Neural progenitor cell (in vitro differentiated cells): ENCODE measurements at regions not wholly inside any gene's neighbourhood (a gene's known extent, or its start where the extent isn't known, plus 50 kb on each side); places are given as distances from the start of the nearest gene placed in this dataset.
"Not testable (repeated sequence)": the region's sequence is repeated elsewhere in the genome, so short reads cannot be mapped to it uniquely, and the experiment has no call there.

Source experiments
- DNase-seq: peaks from one replicate; pipeline ENCODE4 v3.0.0-alpha.2; 2016; ENCODE audit warnings: low spot score
- H2AFZ ChIP-seq: fragments of 200-600 bp; sonication (generic); replicated peaks from 2 replicates; pipeline ENCODE4 v1.6.1; 2016; ENCODE audit warnings: antibody characterized with exemption
- H3F3A ChIP-seq: fragments of 200-600 bp; sonication (generic); 2 replicates; pipeline ENCODE4 v1.6.1; 2016; ENCODE audit warnings: antibody characterized with exemption, low read depth
- H3K27ac ChIP-seq: fragments of 200-600 bp; sonication (generic); 2 replicates; pipeline ENCODE4 v1.5.1; 2016; ENCODE audit warnings: mild to moderate bottlenecking
- H3K27me3 ChIP-seq: fragments of 200-600 bp; sonication (generic); 2 replicates; pipeline ENCODE4 v1.6.1; 2016; ENCODE audit warnings: mild to moderate bottlenecking, moderate library complexity
- H3K36me3 ChIP-seq: fragments of 200-600 bp; sonication (generic); 2 replicates; pipeline ENCODE4 v1.5.1; 2016
- H3K4me1 ChIP-seq: fragments of 200-600 bp; sonication (generic); 2 replicates; pipeline ENCODE4 v1.6.1; 2016; ENCODE audit warnings: mixed run types
- H3K4me2 ChIP-seq: fragments of 200-600 bp; sonication (generic); 2 replicates; pipeline ENCODE4 v1.6.1; 2016
- H3K4me3 ChIP-seq: fragments of 200-600 bp; sonication (generic); 2 replicates; pipeline ENCODE4 v1.5.1; 2016
- H3K79me2 ChIP-seq: fragments of 200-600 bp; sonication (generic); 2 replicates; pipeline ENCODE4 v1.6.1; 2016; ENCODE audit warnings: low read depth
- H3K9ac ChIP-seq: fragments of 200-600 bp; sonication (generic); 2 replicates; pipeline ENCODE4 v1.6.1; 2016
- H3K9me3 ChIP-seq: fragments of 200-600 bp; sonication (generic); 2 replicates; pipeline ENCODE4 v1.5.1; 2016; ENCODE audit warnings: low read depth
- H4K20me1 ChIP-seq: fragments of 200-600 bp; sonication (generic); 2 replicates; pipeline ENCODE4 v1.6.1; 2016; ENCODE audit warnings: low read depth
- H3K27ac Mint-ChIP-seq: 3 replicates; pipeline ENCODE4 v1.8.0; 2021; ENCODE audit warnings: mixed read lengths
- H3K27me3 Mint-ChIP-seq: 2 replicates; pipeline ENCODE4 v1.8.0; 2022; ENCODE audit warnings: low read depth, mild to moderate bottlenecking, inconsistent platforms, moderate library complexity, mixed read lengths; ENCODE audit not compliant: insufficient read depth
- H3K36me3 Mint-ChIP-seq: 3 replicates; pipeline ENCODE4 v1.8.0; 2021; ENCODE audit warnings: mixed read lengths
- H3K4me1 Mint-ChIP-seq: 3 replicates; pipeline ENCODE4 v1.8.0; 2021; ENCODE audit warnings: mixed read lengths
- H3K4me3 Mint-ChIP-seq: 3 replicates; pipeline ENCODE4 v1.8.0; 2021; ENCODE audit warnings: mild to moderate bottlenecking, moderate library complexity, mixed read lengths
- H3K9me3 Mint-ChIP-seq: 3 replicates; pipeline ENCODE4 v1.8.0; 2020; ENCODE audit warnings: mixed read lengths
- EZH2 ChIP-seq: fragments of 200-600 bp; sonication (generic); IDR thresholded peaks from 2 replicates; pipeline ENCODE4 v1.6.1; 2017; ENCODE audit warnings: antibody characterized with exemption, mild to moderate bottlenecking, moderate library complexity
- EZH2phosphoT487 ChIP-seq: fragments of 200-600 bp; sonication (generic); IDR thresholded peaks from 2 replicates; pipeline ENCODE4 v1.6.1; 2017; ENCODE audit warnings: antibody characterized with exemption
- TF ChIP-seq, protein P1 (sequence below): fragments of 200-600 bp; sonication (generic); IDR thresholded peaks from 2 replicates; pipeline ENCODE4 v1.5.1; 2017; ENCODE audit warnings: antibody characterized with exemption, mild to moderate bottlenecking

DNA sequence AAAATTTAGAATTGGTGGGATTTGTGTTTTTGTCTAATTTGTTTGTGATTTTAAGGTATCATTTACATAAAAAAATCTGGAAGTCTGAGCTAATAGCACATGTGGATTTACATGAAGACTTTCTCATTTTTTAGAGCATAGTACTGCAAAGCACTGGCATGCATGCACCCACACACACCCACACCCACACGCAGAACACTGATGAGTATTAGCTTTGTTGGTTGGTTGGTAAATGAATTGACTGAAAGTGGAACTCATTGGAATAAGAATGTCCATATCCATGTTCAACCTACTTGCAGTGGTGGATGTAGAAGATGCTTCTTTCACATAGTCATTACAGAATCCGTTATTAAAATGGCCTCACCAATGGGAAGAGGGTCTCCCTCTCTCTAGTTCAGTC, 475.8 kb downstream of the PLCL1 start:
- no peak for DNase-seq
- no peaks in the 10 kb centered on the region for H3K9me3 Mint-ChIP-seq

DNA sequence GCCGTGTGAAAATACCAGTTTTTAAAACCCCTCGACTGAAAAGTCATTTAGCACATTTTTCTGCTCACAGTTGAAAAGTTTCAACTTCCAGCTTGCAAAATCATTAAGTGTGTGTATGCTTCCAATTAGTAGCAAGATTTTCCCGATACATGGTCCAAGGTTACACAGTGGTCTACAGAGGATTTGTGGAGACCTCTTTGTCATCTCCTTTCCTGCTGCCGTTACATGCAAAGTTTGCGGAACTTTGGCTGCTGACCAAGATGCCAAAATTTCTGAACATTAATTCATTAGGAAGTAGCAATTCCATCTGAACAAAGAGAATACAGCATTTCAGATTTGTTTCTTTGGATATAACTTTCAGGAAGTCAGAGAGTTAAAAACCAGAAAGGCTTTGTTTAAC, 474.6 kb downstream of the PLCL1 start:
- no peak overlapping the region for H3K4me3 ChIP-seq
- no peaks in the 10 kb centered on the region for H3K4me1 ChIP-seq
- no peak for TF ChIP-seq EZH2
- TF ChIP-seq, protein P1, sequence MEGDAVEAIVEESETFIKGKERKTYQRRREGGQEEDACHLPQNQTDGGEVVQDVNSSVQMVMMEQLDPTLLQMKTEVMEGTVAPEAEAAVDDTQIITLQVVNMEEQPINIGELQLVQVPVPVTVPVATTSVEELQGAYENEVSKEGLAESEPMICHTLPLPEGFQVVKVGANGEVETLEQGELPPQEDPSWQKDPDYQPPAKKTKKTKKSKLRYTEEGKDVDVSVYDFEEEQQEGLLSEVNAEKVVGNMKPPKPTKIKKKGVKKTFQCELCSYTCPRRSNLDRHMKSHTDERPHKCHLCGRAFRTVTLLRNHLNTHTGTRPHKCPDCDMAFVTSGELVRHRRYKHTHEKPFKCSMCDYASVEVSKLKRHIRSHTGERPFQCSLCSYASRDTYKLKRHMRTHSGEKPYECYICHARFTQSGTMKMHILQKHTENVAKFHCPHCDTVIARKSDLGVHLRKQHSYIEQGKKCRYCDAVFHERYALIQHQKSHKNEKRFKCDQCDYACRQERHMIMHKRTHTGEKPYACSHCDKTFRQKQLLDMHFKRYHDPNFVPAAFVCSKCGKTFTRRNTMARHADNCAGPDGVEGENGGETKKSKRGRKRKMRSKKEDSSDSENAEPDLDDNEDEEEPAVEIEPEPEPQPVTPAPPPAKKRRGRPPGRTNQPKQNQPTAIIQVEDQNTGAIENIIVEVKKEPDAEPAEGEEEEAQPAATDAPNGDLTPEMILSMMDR, result no peak
- TF ChIP-seq EZH2phosphoT487, result no peak
- no peak overlapping the region for H3K4me2 ChIP-seq
- no peaks in the 10 kb centered on the region for H3K27me3 ChIP-seq
- no peak overlapping the region for H2AFZ ChIP-seq
- Mint-ChIP-seq H3K36me3 (no peaks in the 10 kb centered on the region), H3K9me3 (no peaks in the 10 kb centered on the region), H3K27ac (no peak overlapping the region), H3K27me3 (no peaks in the 10 kb centered on the region), H3K4me1 (no peaks in the 10 kb centered on the region), H3K4me3 (no peak overlapping the region)
- H4K20me1 ChIP-seq, result no peaks in the 10 kb centered on the region
- H3F3A ChIP-seq, result no peaks in the 10 kb centered on the region
- no peak overlapping the region for H3K9ac ChIP-seq
- H3K79me2 ChIP-seq, result no peaks in the 10 kb centered on the region
- no peaks in the 10 kb centered on the region for H3K36me3 ChIP-seq
- H3K27ac ChIP-seq, result no peak overlapping the region
- H3K9me3 ChIP-seq, result no peaks in the 10 kb centered on the region
- DNase-seq, result no peak

More for the DNA sequence above, 475.8 kb downstream of the PLCL1 start:
- Histone ChIP-seq H3F3A (no peaks in the 10 kb centered on the region), H3K9ac (no peak overlapping the region), H3K36me3 (no peaks in the 10 kb centered on the region), H3K27ac (no peak overlapping the region), H4K20me1 (no peaks in the 10 kb centered on the region), H3K9me3 (no peaks in the 10 kb centered on the region), H3K27me3 (no peaks in the 10 kb centered on the region), H3K79me2 (no peaks in the 10 kb centered on the region), H3K4me1 (no peaks in the 10 kb centered on the region), H3K4me3 (no peak overlapping the region), H2AFZ (no peak overlapping the region), H3K4me2 (no peak overlapping the region)
- no peaks in the 10 kb centered on the region for H3K4me1 Mint-ChIP-seq
- H3K36me3 Mint-ChIP-seq, result no peaks in the 10 kb centered on the region
- no peak overlapping the region for H3K27ac Mint-ChIP-seq
- no peak overlapping the region for H3K4me3 Mint-ChIP-seq
- TF ChIP-seq EZH2 (no peak), EZH2phosphoT487 (no peak)
- TF ChIP-seq, protein P1, result no peak
- no peaks in the 10 kb centered on the region for H3K27me3 Mint-ChIP-seq

DNA sequence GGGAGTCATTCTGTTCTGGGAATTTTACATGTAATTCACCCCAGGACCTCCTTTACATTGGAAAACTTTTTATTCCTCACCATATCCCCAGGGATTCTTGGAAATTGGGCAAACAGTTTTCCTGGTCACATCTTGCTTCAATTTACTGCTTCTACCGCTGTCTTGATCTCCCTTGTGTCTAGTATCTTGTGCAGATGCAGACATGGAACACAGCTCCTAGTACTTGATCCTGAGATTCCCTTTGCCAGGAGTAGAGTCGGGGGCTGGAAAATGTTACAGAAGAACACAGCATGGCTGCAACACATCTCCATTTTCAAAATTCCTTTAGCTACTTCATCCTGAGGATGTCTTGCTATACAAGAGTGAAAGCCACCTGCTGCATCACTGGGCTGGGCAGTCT, 472.8 kb downstream of the PLCL1 start:
- Histone ChIP-seq H3K27ac (no peak overlapping the region), H3K9me3 (no peaks in the 10 kb centered on the region), H3K4me3 (no peak overlapping the region), H3K4me2 (no peak overlapping the region), H3F3A (no peaks in the 10 kb centered on the region), H3K9ac (no peak overlapping the region), H3K79me2 (no peaks in the 10 kb centered on the region), H2AFZ (no peak overlapping the region), H3K36me3 (no peaks in the 10 kb centered on the region), H3K27me3 (no peaks in the 10 kb centered on the region), H4K20me1 (no peaks in the 10 kb centered on the region), H3K4me1 (no peaks in the 10 kb centered on the region)
- Mint-ChIP-seq H3K27ac (no peak overlapping the region), H3K36me3 (no peaks in the 10 kb centered on the region), H3K9me3 (no peaks in the 10 kb centered on the region), H3K4me3 (no peak overlapping the region), H3K4me1 (peaks cover 6% of the 10 kb centered on the region), H3K27me3 (no peaks in the 10 kb centered on the region)
- TF ChIP-seq, protein P1, result no peak
- no peak for TF ChIP-seq EZH2
- TF ChIP-seq EZH2phosphoT487, result no peak
- no peak for DNase-seq

DNA sequence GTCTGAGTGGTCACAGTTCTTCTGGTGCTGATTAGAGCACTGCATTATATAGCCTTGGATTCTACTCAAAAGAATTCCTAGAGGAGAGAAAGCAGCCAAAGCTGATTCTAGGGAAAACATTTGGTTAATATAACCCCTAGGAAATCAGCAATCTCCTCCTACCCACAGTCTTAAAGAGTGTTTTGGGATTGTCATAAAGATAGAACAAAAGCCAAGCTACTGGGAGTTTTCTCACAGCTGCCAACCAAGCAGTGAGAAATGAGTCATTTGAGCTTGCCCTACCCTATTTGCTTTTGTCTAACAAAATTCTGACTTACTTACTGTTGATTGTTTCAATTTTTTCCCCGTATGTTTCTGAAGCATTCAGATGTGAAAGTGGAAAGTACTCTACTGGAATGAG, 469.3 kb downstream of the PLCL1 start:
- TF ChIP-seq, protein P1, result no peak
- TF ChIP-seq EZH2 (no peak), EZH2phosphoT487 (no peak)

DNA sequence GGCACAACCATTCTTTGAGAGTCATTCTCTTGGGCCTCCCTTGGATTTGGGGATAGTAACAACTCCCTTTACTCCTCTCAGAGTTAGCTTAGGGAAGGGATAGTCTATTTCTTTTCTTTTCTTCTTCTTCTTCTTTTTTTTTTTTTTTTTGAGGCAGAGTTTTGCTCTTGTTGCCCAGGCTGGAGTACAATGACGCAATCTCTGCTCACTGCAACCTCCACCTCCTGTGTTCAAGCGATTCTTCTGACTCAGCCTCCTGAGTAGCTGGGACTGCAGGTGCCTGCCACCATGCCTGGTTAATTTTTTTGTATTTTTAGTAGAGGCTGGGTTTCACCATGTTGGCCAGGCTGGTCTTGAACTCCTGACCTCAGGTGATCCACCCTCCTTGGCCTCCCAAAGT, 465.8 kb downstream of the PLCL1 start:
- not testable (repeated sequence) for H3K79me2 ChIP-seq, H3K27me3 Mint-ChIP-seq, H3K4me3 Mint-ChIP-seq

More for the DNA sequence above, 469.3 kb downstream of the PLCL1 start:
- no peak for DNase-seq
- H3F3A ChIP-seq, result no peaks in the 10 kb centered on the region
- H3K4me3 ChIP-seq, result no peak overlapping the region
- H3K9me3 ChIP-seq, result no peaks in the 10 kb centered on the region
- Mint-ChIP-seq H3K27me3 (no peaks in the 10 kb centered on the region), H3K36me3 (no peaks in the 10 kb centered on the region), H3K27ac (no peak overlapping the region), H3K9me3 (no peaks in the 10 kb centered on the region), H3K4me1 (peaks cover 6% of the 10 kb centered on the region), H3K4me3 (no peak overlapping the region)
- no peak overlapping the region for H3K4me2 ChIP-seq
- no peak overlapping the region for H2AFZ ChIP-seq
- H3K36me3 ChIP-seq, result no peaks in the 10 kb centered on the region
- no peaks in the 10 kb centered on the region for H4K20me1 ChIP-seq
- no peak overlapping the region for H3K27ac ChIP-seq
- no peaks in the 10 kb centered on the region for H3K27me3 ChIP-seq
- H3K9ac ChIP-seq, result no peak overlapping the region
- no peaks in the 10 kb centered on the region for H3K4me1 ChIP-seq
- H3K79me2 ChIP-seq, result no peaks in the 10 kb centered on the region

More for the DNA sequence above, 465.8 kb downstream of the PLCL1 start:
- H4K20me1 ChIP-seq, H3K4me1 ChIP-seq, DNase-seq, H3F3A ChIP-seq, H3K4me2 ChIP-seq, H3K4me1 Mint-ChIP-seq, H3K36me3 ChIP-seq, H3K27ac ChIP-seq, H3K27ac Mint-ChIP-seq, H3K36me3 Mint-ChIP-seq, H2AFZ ChIP-seq, H3K27me3 ChIP-seq, H3K9me3 Mint-ChIP-seq, H3K4me3 ChIP-seq, H3K9ac ChIP-seq, H3K9me3 ChIP-seq: not testable (repeated sequence)
